Sigmoid colon (tissue), 3 donors: ENCODE measurements at regions not wholly inside any gene's neighbourhood (a gene's known extent, or its start where the extent isn't known, plus 50 kb on each side); places are given as distances from the start of the nearest gene placed in this dataset.

Experiments used
- CTCF ChIP-seq, 4 experiments: fragments of 450-650 bp in 3 of 4; fragments of 200-600 bp in 1 of 4; IDR thresholded peaks; one replicate each; pipeline ENCODE4 v1.5.1; 2016 to 2019; ENCODE audit warnings: antibody characterized with exemption in 4 of 4, mild to moderate bottlenecking in 3 of 4, moderate library complexity in 2 of 4
- POLR2A ChIP-seq, 2 donors: fragments of 450-650 bp; IDR thresholded peaks; one replicate each; pipeline ENCODE4 v1.6.1; 2016; ENCODE audit warnings: antibody characterized with exemption in 2 of 2, mild to moderate bottlenecking in 2 of 2, moderate library complexity in 2 of 2

DNA sequence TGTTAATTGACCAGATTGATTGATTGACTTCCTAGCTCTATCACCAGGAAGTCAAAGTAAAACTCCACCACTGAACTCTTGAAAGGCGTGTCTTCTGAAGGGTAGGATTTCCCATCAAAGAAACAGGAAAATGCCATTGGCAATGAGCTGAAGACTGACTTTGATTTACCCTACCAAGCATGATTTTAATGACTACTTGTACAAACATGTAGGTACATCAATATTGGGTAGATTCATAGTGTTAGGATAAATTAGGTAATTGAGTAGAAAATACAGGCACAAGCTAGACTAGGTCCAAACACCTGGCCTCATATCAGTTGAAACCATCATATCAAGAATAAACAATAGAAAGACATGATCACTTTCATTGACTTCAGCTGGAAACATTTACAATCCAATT lies 53.2 kb upstream of the ATXN3L start:
- TF ChIP-seq CTCF (IDR thresholded peaks at IDR 0.05) (no peak), POLR2A (IDR thresholded peaks at IDR 0.05) (no peak)
